HepG2 (cell line): ENCODE measurements at regions not wholly inside any gene's neighbourhood (a gene's known extent, or its start where the extent isn't known, plus 50 kb on each side); places are given as distances from the start of the nearest gene placed in this dataset.

Experiments
- BORCS8-MEF2B ChIP-seq: sonication (generic); formaldehyde crosslinking; IDR thresholded peaks from 2 replicates; pipeline ENCODE4 v1.8.0; 2022; ENCODE audit warnings: mild to moderate bottlenecking, missing genetic modification reagents
- CENPT ChIP-seq: sonication (generic); formaldehyde crosslinking; IDR thresholded peaks from 2 replicates; pipeline ENCODE4 v1.8.0; 2022; ENCODE audit warnings: low read depth, mild to moderate bottlenecking, moderate library complexity, missing genetic modification reagents
- EP300 ChIP-seq, 3 experiments: sonication (generic) in 1 of 3; formaldehyde crosslinking in 1 of 3; IDR thresholded peaks; 2 replicates each; pipeline versions ENCODE4 v1.5.1 to v1.6.1; 2011 to 2020; ENCODE audit warnings: low read depth in 2 of 3, low read length in 2 of 3, borderline replicate concordance in 1 of 3, improper control_type of control experiment in 1 of 3, mild to moderate bottlenecking in 1 of 3, missing genetic modification reagents in 1 of 3, moderate library complexity in 1 of 3
- FOXJ3 ChIP-seq: sonication (generic); formaldehyde crosslinking; IDR thresholded peaks from 2 replicates; pipeline ENCODE4 v1.4.0; 2020; ENCODE audit warnings: missing genetic modification reagents, mild to moderate bottlenecking, borderline replicate concordance
- FOXP1 ChIP-seq, 2 experiments: fragments of 450-650 bp in 1 of 2; IDR thresholded peaks; 2 replicates each; pipeline ENCODE4 v1.6.1; 2017 to 2018; ENCODE audit warnings: antibody characterized with exemption in 1 of 2
- GATAD1 ChIP-seq: IDR thresholded peaks from 2 replicates; pipeline ENCODE4 v1.6.1; 2016; ENCODE audit warnings: missing genetic modification reagents, missing compliant biosample characterization
- HNF4A ChIP-seq: sonication (generic); formaldehyde crosslinking; IDR thresholded peaks from 2 replicates; pipeline ENCODE4 v1.4.0; 2020; ENCODE audit warnings: missing genetic modification reagents
- NFIB ChIP-seq: sonication (generic); formaldehyde crosslinking; IDR thresholded peaks from 2 replicates; pipeline ENCODE4 v1.9.0; 2021; ENCODE audit warnings: missing genetic modification reagents, mild to moderate bottlenecking, borderline replicate concordance
- NR2F6 ChIP-seq, 2 experiments: IDR thresholded peaks; 2 replicates each; pipeline ENCODE4 v1.6.1; 2016; ENCODE audit warnings: antibody characterized with exemption in 1 of 2, mild to moderate bottlenecking in 1 of 2
- RAD21 ChIP-seq: fragments of 450-650 bp; formaldehyde crosslinking; IDR thresholded peaks from 2 replicates; pipeline ENCODE4 v1.5.0; 2020; ENCODE audit warnings: mild to moderate bottlenecking
- SATB2 ChIP-seq: sonication (generic); formaldehyde crosslinking; IDR thresholded peaks from 2 replicates; pipeline ENCODE4 v1.5.0; 2020; ENCODE audit warnings: missing genetic modification reagents
- WIZ ChIP-seq: sonication (generic); formaldehyde crosslinking; IDR thresholded peaks from 2 replicates; pipeline ENCODE4 v1.5.1; 2020; ENCODE audit warnings: mild to moderate bottlenecking, missing genetic modification reagents
- YEATS4 ChIP-seq: sonication (generic); formaldehyde crosslinking; IDR thresholded peaks from 2 replicates; pipeline ENCODE4 v1.4.0; 2020; ENCODE audit warnings: missing genetic modification reagents, borderline replicate concordance
- TF ChIP-seq, protein P1 (sequence below): sonication (generic); formaldehyde crosslinking; IDR thresholded peaks from 2 replicates; pipeline ENCODE4 v1.4.0; 2020; ENCODE audit warnings: missing genetic modification reagents, mild to moderate bottlenecking, borderline replicate concordance

DNA sequence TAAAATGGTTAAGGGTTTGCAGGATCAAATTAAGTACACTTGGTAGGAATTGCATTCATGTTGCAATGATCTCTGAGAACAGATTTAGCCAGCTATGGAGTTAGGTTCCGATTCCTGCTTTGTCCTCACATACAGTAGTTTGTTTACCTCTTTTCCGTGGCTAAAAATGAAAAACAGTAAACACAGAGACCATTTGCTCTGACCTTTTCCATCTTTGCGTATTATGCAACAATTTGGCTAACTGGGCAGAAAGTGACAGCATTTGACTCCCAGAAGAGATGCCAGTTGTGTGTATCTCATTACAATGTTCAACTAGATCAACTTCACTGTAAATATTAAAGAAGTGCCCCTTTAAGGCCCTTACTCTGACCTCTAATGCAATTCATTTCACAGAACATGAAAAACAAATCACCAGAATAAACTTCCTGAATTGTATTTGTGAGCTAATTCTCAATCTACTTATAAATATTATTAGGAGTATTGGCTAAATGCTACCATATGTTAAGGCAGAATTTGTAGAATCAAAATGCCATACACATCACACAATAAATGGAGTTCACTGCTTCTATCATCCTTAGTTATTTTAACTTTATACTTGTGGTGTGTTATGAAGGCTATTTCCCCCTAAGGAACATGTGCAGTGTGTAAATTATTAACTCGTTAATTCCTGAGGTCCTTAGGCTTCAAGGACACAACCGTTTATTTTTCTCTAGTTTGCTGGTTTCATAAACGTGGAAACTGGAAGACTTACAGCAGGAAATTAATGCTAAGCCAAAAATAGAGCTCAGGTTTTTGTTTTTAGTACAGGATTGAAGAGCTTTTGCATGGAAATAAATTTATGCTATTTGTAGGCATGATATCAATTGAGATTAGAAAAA, 380.7 kb upstream of the CITED2 start (continued):
- TF ChIP-seq NFIB (CRISPR knock-in tag) (no peak), SATB2 (CRISPR knock-in tag) (0 out of 2 replicates have a peak, but pooled peaks have one; percentile 50), RAD21 (CRISPR knock-in tag) (no peak), YEATS4 (CRISPR knock-in tag) (0 out of 2 replicates have a peak, but pooled peaks have one; percentile 38), NR2F6 (IDR thresholded peaks at IDR 0.05) (no peak), NR2F6 (CRISPR knock-in tag; IDR thresholded peaks at IDR 0.05) (0 out of 2 replicates have a peak, but pooled peaks have one; percentile 40), FOXP1 (IDR thresholded peaks at IDR 0.05) (no peak), FOXP1 (CRISPR knock-in tag; IDR thresholded peaks at IDR 0.05) (peak; percentile 93), GATAD1 (CRISPR knock-in tag) (no peak), BORCS8-MEF2B (CRISPR knock-in tag) (no peak), FOXJ3 (CRISPR knock-in tag) (peak; percentile 72; the same call in 1 of the 2 replicates), HNF4A (CRISPR knock-in tag) (peak; percentile 56), EP300 (IDR thresholded peaks at IDR 0.05; ENCODE audit: low read depth in 2 of 2, low read length in 2 of 2) (peak in 1 of 2 experiments; percentile 32; a peak in 1 of 4 replicates), EP300 (CRISPR knock-in tag; IDR thresholded peaks at IDR 0.05; ENCODE audit: borderline replicate concordance) (no peak), CENPT (CRISPR knock-in tag) (no peak), WIZ (0 out of 2 replicates have a peak, but pooled peaks have one; percentile 69)
- TF ChIP-seq, protein P1, sequence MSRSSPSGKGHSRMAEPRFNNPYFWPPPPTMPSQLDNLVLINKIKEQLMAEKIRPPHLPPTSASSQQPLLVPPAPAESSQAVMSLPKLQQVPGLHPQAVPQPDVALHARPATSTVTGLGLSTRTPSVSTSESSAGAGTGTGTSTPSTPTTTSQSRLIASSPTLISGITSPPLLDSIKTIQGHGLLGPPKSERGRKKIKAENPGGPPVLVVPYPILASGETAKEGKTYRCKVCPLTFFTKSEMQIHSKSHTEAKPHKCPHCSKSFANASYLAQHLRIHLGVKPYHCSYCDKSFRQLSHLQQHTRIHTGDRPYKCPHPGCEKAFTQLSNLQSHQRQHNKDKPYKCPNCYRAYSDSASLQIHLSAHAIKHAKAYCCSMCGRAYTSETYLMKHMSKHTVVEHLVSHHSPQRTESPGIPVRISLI (CRISPR knock-in tag), result no peak
